HG02798 (cell line): ENCODE measurements at regions not wholly inside any gene's neighbourhood (a gene's known extent, or its start where the extent isn't known, plus 50 kb on each side); places are given as distances from the start of the nearest gene placed in this dataset.

Source experiments
- ATAC-seq: cut with Tn5 transposase; IDR thresholded peaks from one replicate; pipeline ENCODE4 v1.9.1; 2021; ENCODE audit warnings: mild to moderate bottlenecking; ENCODE audit not compliant: unreplicated experiment, poor library complexity

GRCh38 chr7:136667584-136667983, 200.9 kb upstream of the CHRM2 start:
- no peak for ATAC-seq

GRCh38 chr7:136665878-136666509, 202.5 kb upstream of the CHRM2 start:
- ATAC-seq: no peak

GRCh38 chr7:136664537-136664936, 203.9 kb upstream of the CHRM2 start:
- ATAC-seq: no peak

- no peak for ATAC-seq
These were observed 210.9 kb upstream of the CHRM2 start for GRCh38 chr7:136657482-136657921.

GRCh38 chr7:136656516-136656915, 211.9 kb upstream of the CHRM2 start:
- no peak for ATAC-seq

- no peak for ATAC-seq
These were observed 213.0 kb upstream of the CHRM2 start for GRCh38 chr7:136655414-136655813.

GRCh38 chr7:136654406-136654805, 214.0 kb upstream of the CHRM2 start:
- ATAC-seq: no peak

GRCh38 chr7:136652635-136653370, 215.6 kb upstream of the CHRM2 start:
- ATAC-seq: no peak

GRCh38 chr7:136640977-136641376, 227.5 kb upstream of the CHRM2 start:
- ATAC-seq: no peak

- ATAC-seq: no peak
These were observed 230.6 kb upstream of the CHRM2 start for GRCh38 chr7:136637813-136638212.

GRCh38 chr7:136635751-136636150, 232.7 kb upstream of the CHRM2 start:
- ATAC-seq: no peak

- ATAC-seq: no peak
These were observed 249.6 kb upstream of the CHRM2 start for GRCh38 chr7:136618818-136619217.

GRCh38 chr7:136617176-136617575, 251.3 kb upstream of the CHRM2 start:
- no peak for ATAC-seq

- ATAC-seq: no peak
These were observed 262.7 kb upstream of the CHRM2 start for GRCh38 chr7:136605532-136606329.

- no peak for ATAC-seq
These were observed 266.7 kb upstream of the CHRM2 start for GRCh38 chr7:136601772-136602171.

GRCh38 chr7:136600475-136600874, 268.0 kb upstream of the CHRM2 start:
- no peak for ATAC-seq

- no peak for ATAC-seq
These were observed 273.7 kb upstream of the CHRM2 start for GRCh38 chr7:136594739-136595144.

- ATAC-seq: no peak
These were observed 280.2 kb upstream of the CHRM2 start for GRCh38 chr7:136588216-136588615.

- no peak for ATAC-seq
These were observed 282.3 kb upstream of the CHRM2 start for GRCh38 chr7:136585954-136586670.

GRCh38 chr7:136566491-136566890, 302.0 kb upstream of the CHRM2 start:
- no peak for ATAC-seq

- ATAC-seq: no peak
These were observed 312.5 kb upstream of the CHRM2 start for GRCh38 chr7:136555933-136556332.
